ENCODE measurements at regions not wholly inside any gene's neighbourhood (a gene's known extent, or its start where the extent isn't known, plus 50 kb on each side); places are given as distances from the start of the nearest gene placed in this dataset.

- intact Hi-C loops (cut with micrococcal nuclease): no loop called here
- H3K4me1 ChIP-seq (ENCODE audit: control insufficient read depth in 1 of 2, insufficient read depth in 2 of 2, low read length in 2 of 2): peaks cover 0 to 7% of the 10 kb centered on the region in 2 experiments; a peak in 1 of 4 replicates
- RAD21 ChIA-PET (ENCODE audit: low non-redundant PET in 1 of 2, low total read pairs in 2 of 2, uncharacterized antibody in 2 of 2, unreplicated experiment in 2 of 2): no interaction called here
- POLR2A ChIA-PET: no interaction called here
- CTCF ChIA-PET: no interaction called here
- no peaks in the 10 kb centered on the region for H3K9me3 ChIP-seq (ENCODE audit: control insufficient read depth in 1 of 2, insufficient read depth in 1 of 2, low read depth in 1 of 2, low read length in 2 of 2)
- H3K4me2 ChIP-seq (ENCODE audit: low read length): no peak overlapping the region
- BruUV-seq (replicated peaks): no TSS peak
- H3K27me3 ChIP-seq (ENCODE audit: insufficient read depth, low read length): no peaks in the 10 kb centered on the region
- H3K36me3 ChIP-seq (ENCODE audit: control insufficient read depth in 1 of 2, insufficient read depth in 2 of 2, low read length in 2 of 2): no peaks in the 10 kb centered on the region
- TF ChIP-seq CEBPB (IDR thresholded peaks at IDR 0.05; ENCODE audit: low read depth) (peak; percentile 71), SRF (IDR thresholded peaks at IDR 0.05; ENCODE audit: low read depth) (no peak), CTCF (IDR thresholded peaks at IDR 0.05 in 2 of 3, conservative IDR thresholded peaks at IDR 0.05 in 1 of 3; ENCODE audit: borderline replicate concordance in 1 of 3, insufficient read depth in 1 of 3, low read depth in 2 of 3, low read length in 2 of 3) (0 out of 6 replicates have a peak, but pooled peaks of 1 of the 3 experiments have one; percentile 14), TCF7L2 (IDR thresholded peaks at IDR 0.05; ENCODE audit: borderline replicate concordance, extremely low read depth, insufficient read depth, insufficient read length) (no peak), SP1 (IDR thresholded peaks at IDR 0.05; ENCODE audit: low read depth) (no peak), RAD21 (IDR thresholded peaks at IDR 0.05; ENCODE audit: low read depth) (peak; percentile 40), YY1 (IDR thresholded peaks at IDR 0.05; ENCODE audit: extremely low read depth, insufficient replicate concordance, low read depth, low read length) (no peak)
- TF ChIP-seq, protein P1, sequence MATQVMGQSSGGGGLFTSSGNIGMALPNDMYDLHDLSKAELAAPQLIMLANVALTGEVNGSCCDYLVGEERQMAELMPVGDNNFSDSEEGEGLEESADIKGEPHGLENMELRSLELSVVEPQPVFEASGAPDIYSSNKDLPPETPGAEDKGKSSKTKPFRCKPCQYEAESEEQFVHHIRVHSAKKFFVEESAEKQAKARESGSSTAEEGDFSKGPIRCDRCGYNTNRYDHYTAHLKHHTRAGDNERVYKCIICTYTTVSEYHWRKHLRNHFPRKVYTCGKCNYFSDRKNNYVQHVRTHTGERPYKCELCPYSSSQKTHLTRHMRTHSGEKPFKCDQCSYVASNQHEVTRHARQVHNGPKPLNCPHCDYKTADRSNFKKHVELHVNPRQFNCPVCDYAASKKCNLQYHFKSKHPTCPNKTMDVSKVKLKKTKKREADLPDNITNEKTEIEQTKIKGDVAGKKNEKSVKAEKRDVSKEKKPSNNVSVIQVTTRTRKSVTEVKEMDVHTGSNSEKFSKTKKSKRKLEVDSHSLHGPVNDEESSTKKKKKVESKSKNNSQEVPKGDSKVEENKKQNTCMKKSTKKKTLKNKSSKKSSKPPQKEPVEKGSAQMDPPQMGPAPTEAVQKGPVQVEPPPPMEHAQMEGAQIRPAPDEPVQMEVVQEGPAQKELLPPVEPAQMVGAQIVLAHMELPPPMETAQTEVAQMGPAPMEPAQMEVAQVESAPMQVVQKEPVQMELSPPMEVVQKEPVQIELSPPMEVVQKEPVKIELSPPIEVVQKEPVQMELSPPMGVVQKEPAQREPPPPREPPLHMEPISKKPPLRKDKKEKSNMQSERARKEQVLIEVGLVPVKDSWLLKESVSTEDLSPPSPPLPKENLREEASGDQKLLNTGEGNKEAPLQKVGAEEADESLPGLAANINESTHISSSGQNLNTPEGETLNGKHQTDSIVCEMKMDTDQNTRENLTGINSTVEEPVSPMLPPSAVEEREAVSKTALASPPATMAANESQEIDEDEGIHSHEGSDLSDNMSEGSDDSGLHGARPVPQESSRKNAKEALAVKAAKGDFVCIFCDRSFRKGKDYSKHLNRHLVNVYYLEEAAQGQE (IDR thresholded peaks at IDR 0.05; ENCODE audit: low read depth): no peak
- H3K79me2 ChIP-seq (ENCODE audit: insufficient read depth, low read length): no peaks in the 10 kb centered on the region
- H3K27ac ChIP-seq (ENCODE audit: low read depth, low read length): no peak overlapping the region
- no peak overlapping the region for H3K4me3 ChIP-seq (replicated peaks in 1 of 2; ENCODE audit: low read depth in 1 of 2, low read length in 2 of 2)
- H3K9me2 ChIP-seq (ENCODE audit: insufficient read depth): no peaks in the 10 kb centered on the region
- H3K9ac ChIP-seq (ENCODE audit: low read length): no peak overlapping the region
- H2AFZ ChIP-seq (ENCODE audit: low read depth, low read length, poor library complexity, severe bottlenecking): no peak overlapping the region
- no peak for DNase-seq (ENCODE audit: low read depth, low spot score)
- H4K20me1 ChIP-seq (ENCODE audit: insufficient read depth): no peaks in the 10 kb centered on the region
- peak; percentile 81 for ATAC-seq
These were observed 67.2 kb upstream of the LHX1 start for GRCh38 chr17:36869856-36870719.
